Trophoblast cell (in vitro differentiated cells and primary cell): ENCODE measurements at regions not wholly inside any gene's neighbourhood (a gene's known extent, or its start where the extent isn't known, plus 50 kb on each side); places are given as distances from the start of the nearest gene placed in this dataset.

ENCODE experiments used
- DNase-seq, 2 donors: peaks; one replicate each; pipeline ENCODE4 v3.0.0-alpha.2; 2016
- H2AFZ ChIP-seq: 2 replicates; pipeline ENCODE4 v1.6.1; 2013; ENCODE audit warnings: low read length, moderate library complexity, mild to moderate bottlenecking; ENCODE audit not compliant: insufficient read depth, poor library complexity
- H2AK5ac ChIP-seq: 2 replicates; pipeline ENCODE4 v1.6.1; 2013; ENCODE audit warnings: mild to moderate bottlenecking, low read length
- H2BK120ac ChIP-seq: 2 replicates; pipeline ENCODE4 v1.6.1; 2013; ENCODE audit warnings: low read length, mild to moderate bottlenecking, moderate library complexity; ENCODE audit not compliant: insufficient read depth, poor library complexity
- H2BK12ac ChIP-seq: 2 replicates; pipeline ENCODE4 v1.6.1; 2013; ENCODE audit warnings: mild to moderate bottlenecking, low read length, moderate library complexity
- H2BK5ac ChIP-seq: 2 replicates; pipeline ENCODE4 v1.6.1; 2013; ENCODE audit warnings: low read length, low read depth, moderate library complexity, mild to moderate bottlenecking; ENCODE audit not compliant: poor library complexity
- H3K14ac ChIP-seq: 2 replicates; pipeline ENCODE4 v1.6.1; 2013; ENCODE audit warnings: mild to moderate bottlenecking, low read length
- H3K18ac ChIP-seq: 2 replicates; pipeline ENCODE4 v1.6.1; 2013; ENCODE audit warnings: mild to moderate bottlenecking, low read length
- H3K23ac ChIP-seq: 2 replicates; pipeline ENCODE4 v1.6.1; 2013; ENCODE audit warnings: low read length
- H3K27ac ChIP-seq: 2 replicates; pipeline ENCODE4 v1.5.1; 2013; ENCODE audit warnings: low read depth, mild to moderate bottlenecking, inconsistent platforms, low read length, moderate library complexity
- H3K27me3 ChIP-seq: 2 replicates; pipeline ENCODE4 v1.6.1; 2013; ENCODE audit warnings: inconsistent platforms, mild to moderate bottlenecking, low read length, moderate library complexity; ENCODE audit not compliant: insufficient read depth
- H3K36me3 ChIP-seq, 2 experiments: 1 replicate in 1 of 2; 2 replicates in 1 of 2; pipeline ENCODE4 v1.6.1; 2013; ENCODE audit warnings: low read length in 2 of 2, mild to moderate bottlenecking in 2 of 2, moderate library complexity in 1 of 2; ENCODE audit not compliant: insufficient read depth in 2 of 2, control insufficient read depth in 1 of 2
- H3K4ac ChIP-seq: 2 replicates; pipeline ENCODE4 v1.6.1; 2013; ENCODE audit warnings: low read depth, mild to moderate bottlenecking, low read length, moderate library complexity
- H3K4me1 ChIP-seq, 2 experiments: 1 replicate in 1 of 2; 2 replicates in 1 of 2; pipeline ENCODE4 v1.6.1; 2013; ENCODE audit warnings: low read length in 2 of 2, mild to moderate bottlenecking in 2 of 2, moderate library complexity in 1 of 2; ENCODE audit not compliant: insufficient read depth in 2 of 2, control insufficient read depth in 1 of 2
- H3K4me2 ChIP-seq: 2 replicates; pipeline ENCODE4 v1.6.1; 2013; ENCODE audit warnings: inconsistent platforms, mild to moderate bottlenecking, low read length, moderate library complexity
- H3K4me3 ChIP-seq: 2 replicates; pipeline ENCODE4 v1.5.1; 2013; ENCODE audit warnings: mild to moderate bottlenecking, low read depth, low read length, inconsistent platforms
- H3K79me1 ChIP-seq: one replicate; pipeline ENCODE4 v1.6.1; 2013; ENCODE audit warnings: low read length
- H3K79me2 ChIP-seq: 2 replicates; pipeline ENCODE4 v1.6.1; 2013; ENCODE audit warnings: low read length, mild to moderate bottlenecking; ENCODE audit not compliant: control insufficient read depth, insufficient read depth, poor library complexity
- H3K9ac ChIP-seq: 2 replicates; pipeline ENCODE4 v1.6.1; 2013; ENCODE audit warnings: mild to moderate bottlenecking, low read length
- H3K9me3 ChIP-seq: 2 replicates; pipeline ENCODE4 v1.6.1; 2013; ENCODE audit warnings: low read depth, mild to moderate bottlenecking, control low read depth, inconsistent platforms, low read length; ENCODE audit not compliant: insufficient read depth
- H4K12ac ChIP-seq: 2 replicates; pipeline ENCODE4 v1.6.1; 2013; ENCODE audit warnings: low read depth, mild to moderate bottlenecking, low read length, moderate library complexity
- H4K8ac ChIP-seq: 2 replicates; pipeline ENCODE4 v1.6.1; 2013; ENCODE audit warnings: low read depth, mild to moderate bottlenecking, low read length, moderate library complexity
- H4K91ac ChIP-seq: one replicate; pipeline ENCODE4 v1.6.1; 2013; ENCODE audit warnings: low read depth, mild to moderate bottlenecking, low read length, moderate library complexity
- WGBS: extraction: QIAGEN DNeasy Blood & Tissue Kit; methylation state at CpG from one replicate; pipeline ENCODE4 v1.1.7; 2013; ENCODE audit warnings: missing lambda C conversion rate; ENCODE audit not compliant: insufficient read length, insufficient coverage; ENCODE audit errors: extremely low coverage; 5-methylcytosine and 5-hydroxymethylcytosine counted together

DNA sequence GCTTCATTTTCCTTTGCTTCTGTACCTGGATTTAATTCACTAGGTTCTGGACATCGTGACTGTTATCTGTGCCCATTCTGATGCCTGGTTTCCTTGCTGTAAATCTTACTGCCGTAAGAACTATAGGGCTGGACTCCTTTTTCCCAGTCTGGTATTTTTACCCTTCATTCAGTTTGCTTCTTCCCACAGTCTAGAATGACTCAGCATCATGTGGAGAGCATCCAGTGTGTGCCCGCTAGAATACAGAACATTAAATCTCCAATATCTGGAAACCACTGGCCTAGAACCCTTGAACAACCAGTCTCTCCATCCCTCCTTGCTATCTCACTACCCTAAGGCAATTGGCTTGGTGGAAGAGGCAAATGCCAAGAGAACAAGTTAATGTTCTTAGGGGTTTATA, 1075.4 kb upstream of the ZEB2 start:
- Histone ChIP-seq H3K4me1 (no peaks in the 10 kb centered on the region), H3K4me2 (no peak overlapping the region), H3K18ac (no peak overlapping the region), H4K91ac (no peak overlapping the region), H3K9ac (no peak overlapping the region), H3K27me3 (no peaks in the 10 kb centered on the region), H3K14ac (no peak overlapping the region), H2BK12ac (no peak overlapping the region), H3K36me3 (no peaks in the 10 kb centered on the region), H3K79me1 (no peaks in the 10 kb centered on the region), H3K27ac (no peak overlapping the region), H3K9me3 (no peaks in the 10 kb centered on the region), H4K12ac (no peak overlapping the region), H2BK120ac (no peak overlapping the region), H3K4me3 (no peak overlapping the region), H2BK5ac (no peak overlapping the region), H3K79me2 (no peaks in the 10 kb centered on the region), H2AFZ (no peak overlapping the region), H4K8ac (no peak overlapping the region), H2AK5ac (no peak overlapping the region), H3K4ac (no peak overlapping the region), H3K23ac (no peak overlapping the region)
- no CpG with 5 or more reads among the region's 3 CpGs for WGBS
- no peak for DNase-seq

DNA sequence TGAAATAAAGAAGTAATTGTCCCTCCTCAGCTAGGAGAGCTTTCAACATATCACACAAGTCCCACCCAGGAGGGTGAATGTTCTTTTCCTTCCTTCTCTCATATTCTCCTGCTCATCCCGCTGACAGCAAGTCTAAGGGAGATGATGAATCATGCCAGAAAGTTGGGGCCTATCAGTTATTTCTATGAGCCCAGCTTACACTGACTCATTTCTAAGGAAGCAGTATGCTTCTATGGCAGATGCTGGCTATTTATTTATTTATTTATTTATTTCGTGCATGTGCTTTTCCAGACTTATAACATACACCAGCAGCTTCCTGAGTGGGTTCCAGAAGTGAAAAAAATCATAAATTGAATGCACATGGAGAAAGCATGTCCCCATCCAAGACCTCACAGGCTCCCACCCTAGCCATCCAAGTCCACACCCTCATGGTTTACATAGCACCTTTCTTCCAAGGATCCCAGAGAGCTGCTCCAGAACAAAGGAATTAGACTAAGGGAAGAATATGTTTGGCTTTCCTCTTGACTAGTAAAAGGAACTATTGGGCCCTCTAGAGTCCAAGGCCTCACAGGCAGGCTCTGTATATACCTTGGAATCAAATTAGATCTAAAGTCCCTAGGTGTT, 1074.2 kb upstream of the ZEB2 start:
- Histone ChIP-seq H3K4ac (no peak overlapping the region), H2BK12ac (no peak overlapping the region), H2AK5ac (no peak overlapping the region), H4K12ac (no peak overlapping the region), H3K27ac (no peak overlapping the region), H3K9ac (no peak overlapping the region), H2BK120ac (no peak overlapping the region), H2AFZ (no peak overlapping the region), H3K4me2 (no peak overlapping the region), H3K79me2 (no peaks in the 10 kb centered on the region), H3K4me3 (no peak overlapping the region), H3K18ac (no peak overlapping the region), H3K4me1 (no peaks in the 10 kb centered on the region), H4K8ac (no peak overlapping the region), H3K14ac (no peak overlapping the region), H3K79me1 (no peaks in the 10 kb centered on the region), H3K36me3 (no peaks in the 10 kb centered on the region), H3K23ac (no peak overlapping the region), H4K91ac (no peak overlapping the region), H3K9me3 (no peaks in the 10 kb centered on the region), H3K27me3 (no peaks in the 10 kb centered on the region), H2BK5ac (no peak overlapping the region)
- WGBS: no CpG with 5 or more reads among the region's 2 CpGs
- peak in 1 of 2 donors; percentile 10 for DNase-seq

DNA sequence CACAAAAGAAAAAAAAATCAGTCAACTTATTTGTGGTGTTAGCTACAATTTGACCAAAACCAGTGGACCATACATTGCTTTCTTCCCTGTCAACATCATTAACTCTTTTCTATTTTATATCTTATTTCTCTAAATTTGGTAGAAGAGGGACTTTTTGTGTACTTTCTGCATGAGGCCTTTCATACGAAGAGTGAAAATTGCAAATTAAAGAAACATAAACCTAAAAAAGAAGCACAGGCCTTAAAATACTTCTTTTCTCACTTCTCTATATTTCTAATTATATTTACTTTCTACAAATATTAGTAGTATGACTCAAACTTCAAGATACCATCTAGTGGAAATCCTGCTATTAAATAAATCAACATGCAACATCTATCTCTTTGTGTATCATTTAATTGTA, 1073.4 kb upstream of the ZEB2 start:
- Histone ChIP-seq H3K23ac (no peak overlapping the region), H2AK5ac (no peak overlapping the region), H3K4ac (no peak overlapping the region), H3K4me1 (no peaks in the 10 kb centered on the region), H3K4me3 (no peak overlapping the region), H3K27me3 (no peaks in the 10 kb centered on the region), H2BK12ac (no peak overlapping the region), H4K91ac (no peak overlapping the region), H3K18ac (no peak overlapping the region), H4K8ac (no peak overlapping the region), H3K27ac (no peak overlapping the region), H3K14ac (no peak overlapping the region), H3K36me3 (no peaks in the 10 kb centered on the region), H3K79me2 (no peaks in the 10 kb centered on the region), H3K9me3 (no peaks in the 10 kb centered on the region), H3K79me1 (no peaks in the 10 kb centered on the region), H2BK120ac (no peak overlapping the region), H3K9ac (no peak overlapping the region), H2BK5ac (no peak overlapping the region), H4K12ac (no peak overlapping the region), H3K4me2 (no peak overlapping the region), H2AFZ (no peak overlapping the region)
- no CpG with 5 or more reads among the region's 1 CpG for WGBS
- no peak for DNase-seq

DNA sequence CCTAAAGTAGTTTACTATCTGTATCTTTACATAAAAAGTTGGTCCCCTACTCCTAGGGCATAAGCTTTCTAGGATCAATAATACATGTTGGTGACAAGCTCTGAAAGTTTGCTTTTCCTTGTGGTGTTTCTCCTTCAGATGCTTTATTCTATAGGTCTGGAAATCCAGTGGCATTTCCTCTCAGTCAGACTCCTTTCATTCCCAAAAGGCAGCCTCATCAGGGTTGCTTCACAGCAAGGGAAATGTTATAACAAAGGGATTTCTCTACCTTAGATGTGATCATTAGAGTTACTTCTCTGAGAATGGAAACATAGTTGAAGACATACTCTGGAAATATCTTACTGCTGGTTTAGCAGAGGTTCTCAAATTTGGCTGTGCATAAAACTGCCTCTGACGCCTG, 1072.4 kb upstream of the ZEB2 start:
- Histone ChIP-seq H3K9me3 (no peaks in the 10 kb centered on the region), H3K79me1 (no peaks in the 10 kb centered on the region)
- no CpG with 5 or more reads among the region's 1 CpG for WGBS

More for the DNA sequence above, 1072.4 kb upstream of the ZEB2 start:
- no peak overlapping the region for H3K23ac ChIP-seq
- H2BK5ac ChIP-seq: no peak overlapping the region
- no peak for DNase-seq
- H3K27ac ChIP-seq: no peak overlapping the region
- no peaks in the 10 kb centered on the region for H3K36me3 ChIP-seq
- no peak overlapping the region for H2BK120ac ChIP-seq
- H4K8ac ChIP-seq: no peak overlapping the region
- H4K91ac ChIP-seq: no peak overlapping the region
- no peak overlapping the region for H4K12ac ChIP-seq
- no peak overlapping the region for H3K14ac ChIP-seq
- H3K9ac ChIP-seq: no peak overlapping the region
- no peak overlapping the region for H3K4ac ChIP-seq
- H3K4me2 ChIP-seq: no peak overlapping the region
- no peaks in the 10 kb centered on the region for H3K79me2 ChIP-seq
- H3K27me3 ChIP-seq: no peaks in the 10 kb centered on the region
- H3K4me1 ChIP-seq: no peaks in the 10 kb centered on the region
- H3K4me3 ChIP-seq: no peak overlapping the region
- no peak overlapping the region for H2BK12ac ChIP-seq
- no peak overlapping the region for H2AK5ac ChIP-seq
- H2AFZ ChIP-seq: no peak overlapping the region
- no peak overlapping the region for H3K18ac ChIP-seq
